ENCODE measurements at regions not wholly inside any gene's neighbourhood (a gene's known extent, or its start where the extent isn't known, plus 50 kb on each side); places are given as distances from the start of the nearest gene placed in this dataset.

- in situ Hi-C loops (cut with HindIII; ENCODE audit: low pct_unique_long_range_greater_than_20kb, low sequenced_read_pairs): no loop called here
- no TSS peak for BruUV-seq (replicated peaks)
- TF ChIP-seq CTCF (IDR thresholded peaks at IDR 0.05) (no peak), TCF7L2 (IDR thresholded peaks at IDR 0.05; ENCODE audit: low read depth, low read length) (no peak)
These were observed 678.7 kb upstream of the TYRP1 start for GRCh38 chr9:12014488-12014887.

GRCh38 chr9:12054235-12054634 is 639.0 kb upstream of the TYRP1 start:
- in situ Hi-C loops (cut with HindIII; ENCODE audit: low pct_unique_long_range_greater_than_20kb, low sequenced_read_pairs) (no loop called here), intact Hi-C loops (cut with micrococcal nuclease; ENCODE audit: unreplicated experiment) (no loop called here)
- POLR2A ChIA-PET: no interaction called here
- no peaks in the 10 kb centered on the region for H3K4me1 ChIP-seq (ENCODE audit: control insufficient read depth, insufficient read depth, low read length)
- no peaks in the 10 kb centered on the region for H3K27me3 ChIP-seq (ENCODE audit: control insufficient read depth, insufficient read depth, low read length)
- TF ChIP-seq POLR2AphosphoS5 (IDR thresholded peaks at IDR 0.05; ENCODE audit: low read depth, low read length): no peak
- TF ChIP-seq REST (IDR thresholded peaks at IDR 0.05; ENCODE audit: insufficient read depth in 1 of 2, low read depth in 2 of 2, low read length in 1 of 2): no peak
- TF ChIP-seq SIN3A (IDR thresholded peaks at IDR 0.05; ENCODE audit: borderline replicate concordance, insufficient read depth, low read depth, low read length): no peak
- no peak for TF ChIP-seq TCF7L2 (IDR thresholded peaks at IDR 0.05; ENCODE audit: low read depth, low read length)
- TF ChIP-seq CTCF (IDR thresholded peaks at IDR 0.05): no peak
- ATAC-seq (no peak), DNase-seq (ENCODE audit: low read depth, low spot score) (no peak)
- no TSS peak for BruUV-seq (replicated peaks)
- no peak overlapping the region for H3K27ac ChIP-seq (ENCODE audit: low read length)
- CTCF ChIA-PET: no interaction called here
- H3K36me3 ChIP-seq (ENCODE audit: control insufficient read depth, insufficient read depth, low read length): no peaks in the 10 kb centered on the region
- H3K9me3 ChIP-seq (ENCODE audit: control insufficient read depth, insufficient read depth, low read depth, low read length): no peaks in the 10 kb centered on the region
- no peak overlapping the region for H3K4me3 ChIP-seq (ENCODE audit: low read depth in 2 of 2, low read length in 2 of 2)

More at GRCh38 chr9:12014488-12014887, 678.7 kb upstream of the TYRP1 start:
- ATAC-seq (no peak), DNase-seq (ENCODE audit: low read depth, low spot score) (no peak)
- intact Hi-C loops (cut with micrococcal nuclease; ENCODE audit: unreplicated experiment): no loop called here
- Histone ChIP-seq H3K9me3 (ENCODE audit: control insufficient read depth, insufficient read depth, low read depth, low read length) (no peaks in the 10 kb centered on the region), H3K27ac (ENCODE audit: low read length) (no peak overlapping the region), H3K27me3 (ENCODE audit: control insufficient read depth, insufficient read depth, low read length) (no peaks in the 10 kb centered on the region), H3K4me3 (ENCODE audit: low read depth in 2 of 2, low read length in 2 of 2) (no peak overlapping the region), H3K4me1 (ENCODE audit: control insufficient read depth, insufficient read depth, low read length) (no peaks in the 10 kb centered on the region), H3K36me3 (ENCODE audit: control insufficient read depth, insufficient read depth, low read length) (no peaks in the 10 kb centered on the region)
- CTCF ChIA-PET: no interaction called here
- POLR2A ChIA-PET: no interaction called here

GRCh38 chr9:12056874-12057273 is 636.3 kb upstream of the TYRP1 start:
- H3K4me1 ChIP-seq (ENCODE audit: control insufficient read depth, insufficient read depth, low read length): no peaks in the 10 kb centered on the region
- TF ChIP-seq SIN3A (IDR thresholded peaks at IDR 0.05; ENCODE audit: borderline replicate concordance, insufficient read depth, low read depth, low read length) (no peak), REST (IDR thresholded peaks at IDR 0.05; ENCODE audit: insufficient read depth in 1 of 2, low read depth in 2 of 2, low read length in 1 of 2) (no peak)
- no TSS peak for BruUV-seq (replicated peaks)
- H3K4me3 ChIP-seq (ENCODE audit: low read depth in 2 of 2, low read length in 2 of 2): no peak overlapping the region
- H3K36me3 ChIP-seq (ENCODE audit: control insufficient read depth, insufficient read depth, low read length): no peaks in the 10 kb centered on the region
- no peak overlapping the region for H3K27ac ChIP-seq (ENCODE audit: low read length)
- POLR2A ChIA-PET: no interaction called here
- CTCF ChIA-PET: no interaction called here
- no peaks in the 10 kb centered on the region for H3K9me3 ChIP-seq (ENCODE audit: control insufficient read depth, insufficient read depth, low read depth, low read length)
- no peak for DNase-seq (ENCODE audit: low read depth, low spot score)
- in situ Hi-C loops (cut with HindIII; ENCODE audit: low pct_unique_long_range_greater_than_20kb, low sequenced_read_pairs) (no loop called here), intact Hi-C loops (cut with micrococcal nuclease; ENCODE audit: unreplicated experiment) (no loop called here)
- no peak for ATAC-seq
- no peaks in the 10 kb centered on the region for H3K27me3 ChIP-seq (ENCODE audit: control insufficient read depth, insufficient read depth, low read length)

Data from Panc1 (cell line).